ENCODE measurements at regions not wholly inside any gene's neighbourhood (a gene's known extent, or its start where the extent isn't known, plus 50 kb on each side); places are given as distances from the start of the nearest gene placed in this dataset.

DNA sequence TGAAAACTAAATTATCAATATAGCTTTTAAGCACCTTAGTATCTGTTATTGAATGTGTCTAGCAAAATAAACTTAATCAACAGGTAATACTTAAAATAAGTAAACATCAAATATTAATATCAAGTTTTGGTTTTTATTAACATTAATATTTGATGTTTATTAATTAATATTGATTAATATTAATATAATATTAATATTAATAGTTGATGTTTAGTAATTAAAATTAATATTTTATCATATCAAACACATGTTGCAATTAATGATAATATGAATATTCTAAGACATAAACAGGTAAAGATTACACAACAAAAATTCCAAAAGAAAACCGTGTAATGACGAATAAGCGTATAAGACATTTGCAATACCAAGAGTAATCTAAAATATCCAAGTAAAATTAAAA is 222.8 kb upstream of the PRR20A start:
- peak; percentile 53 for FAIRE-seq
- WGBS, 3 donors = 91 to 98% (median 97%) methylated on average over 3 of the region's 3 CpGs
- Histone ChIP-seq H3K4me3 (ENCODE audit: low read depth in 1 of 3, low read length in 3 of 3) (no peak overlapping the region), H3K27me3 (ENCODE audit: control insufficient read depth in 3 of 3, insufficient read depth in 3 of 3, low read length in 3 of 3) (no peaks in the 10 kb centered on the region), H3K4me1 (ENCODE audit: control insufficient read depth in 3 of 3, insufficient read depth in 2 of 3, low read depth in 1 of 3, low read length in 2 of 3) (no peaks in the 10 kb centered on the region), H3K36me3 (ENCODE audit: control insufficient read depth in 3 of 3, insufficient read depth in 2 of 3, low read depth in 1 of 3, low read length in 3 of 3) (no peaks in the 10 kb centered on the region), H3K27ac (ENCODE audit: low read depth in 1 of 3, low read length in 2 of 3) (no peak overlapping the region), H3K9me3 (ENCODE audit: control insufficient read depth in 2 of 2, insufficient read depth in 1 of 2, low read depth in 1 of 2, low read length in 1 of 2) (no peaks in the 10 kb centered on the region)
- DNase-seq = no peak

DNA sequence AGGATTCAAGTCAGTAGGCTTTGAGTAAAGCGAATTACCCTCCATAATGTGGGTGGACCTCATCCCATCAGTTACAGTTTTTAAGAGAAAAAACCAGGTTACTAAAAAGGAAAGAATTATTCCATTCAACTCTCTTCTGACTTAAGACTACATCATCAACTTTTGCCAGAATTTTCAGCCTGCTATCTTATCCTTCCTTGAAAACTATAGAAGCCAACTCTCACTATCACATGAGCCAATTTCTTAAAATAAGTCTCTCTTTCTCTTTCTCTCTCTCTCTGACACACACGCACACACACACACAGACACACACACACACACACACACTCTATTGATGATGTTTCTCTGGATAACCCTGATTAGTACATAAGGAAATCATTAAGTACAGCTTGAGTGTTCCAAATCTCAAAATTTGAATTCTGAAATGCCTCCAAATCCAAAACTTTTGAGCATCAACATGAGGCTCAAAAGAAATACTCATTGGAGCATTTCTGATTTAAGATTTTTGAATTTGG is 217.0 kb upstream of the PRR20A start:
- H3K27me3 ChIP-seq (ENCODE audit: control insufficient read depth in 3 of 3, insufficient read depth in 3 of 3, low read length in 3 of 3) = no peaks in the 10 kb centered on the region
- H3K27ac ChIP-seq (ENCODE audit: low read depth in 1 of 3, low read length in 2 of 3) = no peak overlapping the region
- no peaks in the 10 kb centered on the region for H3K4me1 ChIP-seq (ENCODE audit: control insufficient read depth in 3 of 3, insufficient read depth in 2 of 3, low read depth in 1 of 3, low read length in 2 of 3)
- DNase-seq = no peak
- H3K4me3 ChIP-seq (ENCODE audit: low read depth in 1 of 3, low read length in 3 of 3) = no peak overlapping the region
- FAIRE-seq = no peak
- no peaks in the 10 kb centered on the region for H3K36me3 ChIP-seq (ENCODE audit: control insufficient read depth in 3 of 3, insufficient read depth in 2 of 3, low read depth in 1 of 3, low read length in 3 of 3)
- 92 to 94% (median 94%) methylated on average over 2 of the region's 2 CpGs for WGBS, 3 donors
- H3K9me3 ChIP-seq (ENCODE audit: control insufficient read depth in 2 of 2, insufficient read depth in 1 of 2, low read depth in 1 of 2, low read length in 1 of 2) = no peaks in the 10 kb centered on the region

GRCh38 chr13:56924401-56924800 is 216.3 kb upstream of the PRR20A start:
- no peaks in the 10 kb centered on the region for H3K36me3 ChIP-seq (ENCODE audit: control insufficient read depth in 3 of 3, insufficient read depth in 2 of 3, low read depth in 1 of 3, low read length in 3 of 3)
- H3K9me3 ChIP-seq (ENCODE audit: control insufficient read depth in 2 of 2, insufficient read depth in 1 of 2, low read depth in 1 of 2, low read length in 1 of 2) = no peaks in the 10 kb centered on the region
- FAIRE-seq (no peak), DNase-seq (no peak)
- no peak overlapping the region for H3K27ac ChIP-seq (ENCODE audit: low read depth in 1 of 3, low read length in 2 of 3)
- H3K4me3 ChIP-seq (ENCODE audit: low read depth in 1 of 3, low read length in 3 of 3) = no peak overlapping the region
- H3K4me1 ChIP-seq (ENCODE audit: control insufficient read depth in 3 of 3, insufficient read depth in 2 of 3, low read depth in 1 of 3, low read length in 2 of 3) = no peaks in the 10 kb centered on the region
- H3K27me3 ChIP-seq (ENCODE audit: control insufficient read depth in 3 of 3, insufficient read depth in 3 of 3, low read length in 3 of 3) = no peaks in the 10 kb centered on the region
- 68 to 81% (median 71%) methylated on average over 2 of the region's 2 CpGs for WGBS, 3 donors

GRCh38 chr13:56932104-56932503 is 208.6 kb upstream of the PRR20A start:
- H3K27me3 ChIP-seq (ENCODE audit: control insufficient read depth in 3 of 3, insufficient read depth in 3 of 3, low read length in 3 of 3) = no peaks in the 10 kb centered on the region

DNA sequence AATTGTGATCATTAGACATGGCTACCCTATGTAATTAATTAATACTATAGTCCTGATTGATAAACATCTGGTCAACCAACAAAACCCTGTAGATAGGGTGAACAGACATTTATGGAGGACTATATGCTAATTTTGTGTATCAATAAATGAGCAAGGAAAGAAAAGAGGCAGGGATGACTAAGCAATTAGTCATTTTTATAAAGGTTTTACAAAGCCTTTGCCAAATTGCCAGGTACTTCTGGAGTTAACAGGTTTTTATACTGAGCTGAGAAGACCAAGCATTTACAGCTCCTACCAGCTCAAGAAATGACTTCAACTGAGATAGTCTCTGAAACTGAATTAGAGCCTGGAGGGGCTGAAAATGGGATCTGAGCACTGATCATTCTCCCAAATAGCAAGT is 186.8 kb upstream of the PRR20A start:
- Histone ChIP-seq H3K4me1 (ENCODE audit: control insufficient read depth in 3 of 3, insufficient read depth in 2 of 3, low read depth in 1 of 3, low read length in 2 of 3) (no peaks in the 10 kb centered on the region), H3K27me3 (ENCODE audit: control insufficient read depth in 3 of 3, insufficient read depth in 3 of 3, low read length in 3 of 3) (no peaks in the 10 kb centered on the region), H3K27ac (ENCODE audit: low read depth in 1 of 3, low read length in 2 of 3) (no peak overlapping the region), H3K9me3 (ENCODE audit: control insufficient read depth in 2 of 2, insufficient read depth in 1 of 2, low read depth in 1 of 2, low read length in 1 of 2) (no peaks in the 10 kb centered on the region), H3K4me3 (ENCODE audit: low read depth in 1 of 3, low read length in 3 of 3) (no peak overlapping the region), H3K36me3 (ENCODE audit: control insufficient read depth in 3 of 3, insufficient read depth in 2 of 3, low read depth in 1 of 3, low read length in 3 of 3) (no peaks in the 10 kb centered on the region)
- FAIRE-seq (no peak), DNase-seq (no peak)

More at GRCh38 chr13:56932104-56932503, 208.6 kb upstream of the PRR20A start:
- no peaks in the 10 kb centered on the region for H3K4me1 ChIP-seq (ENCODE audit: control insufficient read depth in 3 of 3, insufficient read depth in 2 of 3, low read depth in 1 of 3, low read length in 2 of 3)
- FAIRE-seq = no peak
- no peak overlapping the region for H3K27ac ChIP-seq (ENCODE audit: low read depth in 1 of 3, low read length in 2 of 3)
- H3K4me3 ChIP-seq (ENCODE audit: low read depth in 1 of 3, low read length in 3 of 3) = no peak overlapping the region
- no peaks in the 10 kb centered on the region for H3K36me3 ChIP-seq (ENCODE audit: control insufficient read depth in 3 of 3, insufficient read depth in 2 of 3, low read depth in 1 of 3, low read length in 3 of 3)
- no peak for DNase-seq
- H3K9me3 ChIP-seq (ENCODE audit: control insufficient read depth in 2 of 2, insufficient read depth in 1 of 2, low read depth in 1 of 2, low read length in 1 of 2) = no peaks in the 10 kb centered on the region
- 64 to 78% (median 74%) methylated on average over 1 of the region's 1 CpG for WGBS, 3 donors

DNA sequence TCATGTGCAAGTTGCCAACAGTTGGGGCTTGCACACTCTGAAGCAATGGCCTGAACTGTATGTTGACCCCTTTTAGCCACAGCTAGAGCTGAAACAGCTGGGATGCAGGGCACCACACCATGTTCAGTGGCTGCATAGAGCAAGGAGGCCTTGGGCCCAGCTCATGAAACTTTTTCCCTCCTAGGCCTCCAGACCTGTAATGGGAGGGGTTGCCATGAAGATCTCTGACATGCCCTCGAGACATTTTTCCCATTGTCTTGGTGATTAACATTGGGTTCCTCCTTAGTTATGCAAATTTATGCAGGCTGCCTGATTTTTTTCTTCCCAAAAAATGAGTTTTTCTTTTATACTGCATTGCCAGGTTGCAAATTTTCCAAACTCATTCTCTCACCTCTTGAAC is 165.1 kb upstream of the PRR20A start:
- no peak for DNase-seq
- H3K9me3 ChIP-seq (ENCODE audit: control insufficient read depth in 2 of 2, insufficient read depth in 1 of 2, low read depth in 1 of 2, low read length in 1 of 2) = peaks cover 0 to 10% of the 10 kb centered on the region in 2 donors

DNA sequence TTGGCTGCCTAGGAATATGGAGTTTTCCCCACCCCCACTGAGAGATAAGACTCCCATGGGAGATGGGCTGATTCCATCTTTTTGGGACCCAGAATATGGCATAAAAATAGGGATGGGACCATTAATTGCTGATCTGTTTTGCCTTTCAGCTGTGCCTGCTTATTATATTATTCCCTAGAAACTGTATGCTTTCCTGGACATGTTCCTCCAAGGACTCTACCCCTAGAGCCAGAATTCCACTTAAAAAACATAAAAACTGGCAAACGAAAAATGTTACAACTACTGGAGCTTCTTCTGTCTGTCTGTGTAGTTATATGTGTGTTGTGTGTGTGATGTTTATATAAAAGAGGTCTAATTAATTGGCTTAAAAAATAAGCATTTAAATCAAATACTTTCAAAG is 159.9 kb upstream of the PRR20A start:
- FAIRE-seq = no peak

More for the DNA sequence above, 165.1 kb upstream of the PRR20A start:
- Histone ChIP-seq H3K36me3 (ENCODE audit: control insufficient read depth in 3 of 3, insufficient read depth in 2 of 3, low read depth in 1 of 3, low read length in 3 of 3) (no peaks in the 10 kb centered on the region), H3K27me3 (ENCODE audit: control insufficient read depth in 3 of 3, insufficient read depth in 3 of 3, low read length in 3 of 3) (no peaks in the 10 kb centered on the region), H3K4me3 (ENCODE audit: low read depth in 1 of 3, low read length in 3 of 3) (no peak overlapping the region), H3K4me1 (ENCODE audit: control insufficient read depth in 3 of 3, insufficient read depth in 2 of 3, low read depth in 1 of 3, low read length in 2 of 3) (no peaks in the 10 kb centered on the region), H3K27ac (ENCODE audit: low read depth in 1 of 3, low read length in 2 of 3) (no peak overlapping the region)
- 65 to 86% (median 75%) methylated on average over 1 of the region's 1 CpG for WGBS, 3 donors
- no peak for FAIRE-seq

DNA sequence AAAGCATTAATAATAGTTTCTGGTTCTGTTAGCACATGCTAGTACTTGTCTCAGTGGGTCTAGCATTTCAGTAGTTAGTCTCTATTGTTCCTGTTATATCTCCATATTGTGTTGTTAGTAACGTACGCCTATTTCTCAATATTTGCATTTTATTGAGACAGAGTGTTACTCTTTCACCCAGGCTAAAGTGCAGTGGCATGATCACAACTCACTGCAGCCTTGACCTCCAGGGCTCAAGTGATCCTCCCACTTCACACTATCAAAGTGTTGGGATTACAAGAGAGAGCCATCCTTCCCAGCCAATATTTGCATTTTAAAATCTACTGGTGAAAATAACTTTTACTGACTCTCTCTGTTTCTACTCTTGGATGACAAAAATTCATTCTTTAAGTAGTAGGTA is 154.6 kb upstream of the PRR20A start:
- 48 to 76% (median 69%) methylated on average over 2 of the region's 2 CpGs for WGBS, 3 donors
- Histone ChIP-seq H3K27ac (ENCODE audit: low read depth in 1 of 3, low read length in 2 of 3) (no peak overlapping the region), H3K27me3 (ENCODE audit: control insufficient read depth in 3 of 3, insufficient read depth in 3 of 3, low read length in 3 of 3) (no peaks in the 10 kb centered on the region), H3K9me3 (ENCODE audit: control insufficient read depth in 2 of 2, insufficient read depth in 1 of 2, low read depth in 1 of 2, low read length in 1 of 2) (no peaks in the 10 kb centered on the region), H3K36me3 (ENCODE audit: control insufficient read depth in 3 of 3, insufficient read depth in 2 of 3, low read depth in 1 of 3, low read length in 3 of 3) (no peaks in the 10 kb centered on the region), H3K4me1 (ENCODE audit: control insufficient read depth in 3 of 3, insufficient read depth in 2 of 3, low read depth in 1 of 3, low read length in 2 of 3) (no peaks in the 10 kb centered on the region), H3K4me3 (ENCODE audit: low read depth in 1 of 3, low read length in 3 of 3) (no peak overlapping the region)
- no peak for FAIRE-seq
- no peak for DNase-seq

More for the DNA sequence above, 159.9 kb upstream of the PRR20A start:
- H3K4me1 ChIP-seq (ENCODE audit: control insufficient read depth in 3 of 3, insufficient read depth in 2 of 3, low read depth in 1 of 3, low read length in 2 of 3) = no peaks in the 10 kb centered on the region
- WGBS, 3 donors = 37 to 63% (median 41%) methylated on average over 1 of the region's 1 CpG
- no peak overlapping the region for H3K4me3 ChIP-seq (ENCODE audit: low read depth in 1 of 3, low read length in 3 of 3)
- no peaks in the 10 kb centered on the region for H3K27me3 ChIP-seq (ENCODE audit: control insufficient read depth in 3 of 3, insufficient read depth in 3 of 3, low read length in 3 of 3)
- no peaks in the 10 kb centered on the region for H3K36me3 ChIP-seq (ENCODE audit: control insufficient read depth in 3 of 3, insufficient read depth in 2 of 3, low read depth in 1 of 3, low read length in 3 of 3)
- H3K9me3 ChIP-seq (ENCODE audit: control insufficient read depth in 2 of 2, insufficient read depth in 1 of 2, low read depth in 1 of 2, low read length in 1 of 2) = no peaks in the 10 kb centered on the region
- DNase-seq = no peak
- H3K27ac ChIP-seq (ENCODE audit: low read depth in 1 of 3, low read length in 2 of 3) = no peak overlapping the region

- H3K4me1 ChIP-seq (ENCODE audit: control insufficient read depth in 3 of 3, insufficient read depth in 2 of 3, low read depth in 1 of 3, low read length in 2 of 3) = no peaks in the 10 kb centered on the region
- H3K27me3 ChIP-seq (ENCODE audit: control insufficient read depth in 3 of 3, insufficient read depth in 3 of 3, low read length in 3 of 3) = no peaks in the 10 kb centered on the region
- H3K27ac ChIP-seq (ENCODE audit: low read depth in 1 of 3, low read length in 2 of 3) = no peak overlapping the region
- no peaks in the 10 kb centered on the region for H3K9me3 ChIP-seq (ENCODE audit: control insufficient read depth in 2 of 2, insufficient read depth in 1 of 2, low read depth in 1 of 2, low read length in 1 of 2)
- no peaks in the 10 kb centered on the region for H3K36me3 ChIP-seq (ENCODE audit: control insufficient read depth in 3 of 3, insufficient read depth in 2 of 3, low read depth in 1 of 3, low read length in 3 of 3)
- FAIRE-seq (no peak), DNase-seq (no peak)
- H3K4me3 ChIP-seq (ENCODE audit: low read depth in 1 of 3, low read length in 3 of 3) = no peak overlapping the region
Observed at GRCh38 chr13:56988543-56988942, 152.2 kb upstream of the PRR20A start.
